COLO829 (cell line): ENCODE measurements at regions not wholly inside any gene's neighbourhood (a gene's known extent, or its start where the extent isn't known, plus 50 kb on each side); places are given as distances from the start of the nearest gene placed in this dataset.
"Not testable (repeated sequence)": the region's sequence is repeated elsewhere in the genome, so short reads cannot be mapped to it uniquely, and the experiment has no call there.

ENCODE experiments used
- DNase-seq: peaks from one replicate; pipeline ENCODE4 v3.0.0; 2012; ENCODE audit warnings: low spot score

GRCh38 chr3:59254433-59254832 is 204.6 kb upstream of the CFAP20DC start:
- DNase-seq: no peak

GRCh38 chr3:59253523-59253922 is 203.7 kb upstream of the CFAP20DC start:
- DNase-seq: no peak

- DNase-seq: peak; percentile 79
Observed at GRCh38 chr3:59251869-59252268, 202.0 kb upstream of the CFAP20DC start.

GRCh38 chr3:59250600-59250999 is 200.8 kb upstream of the CFAP20DC start:
- DNase-seq: no peak

- no peak for DNase-seq
Observed at GRCh38 chr3:59249698-59250361, 200.0 kb upstream of the CFAP20DC start.

GRCh38 chr3:59249004-59249403 is 199.2 kb upstream of the CFAP20DC start:
- peak; percentile 96 for DNase-seq

- DNase-seq: no peak
Observed at GRCh38 chr3:59247402-59247841, 197.6 kb upstream of the CFAP20DC start.

GRCh38 chr3:59246719-59247401 is 197.0 kb upstream of the CFAP20DC start:
- DNase-seq: no peak

GRCh38 chr3:59245859-59246501 is 196.2 kb upstream of the CFAP20DC start:
- peak; percentile 92 for DNase-seq

GRCh38 chr3:59245300-59245858 is 195.6 kb upstream of the CFAP20DC start:
- DNase-seq: peak; percentile 75

- DNase-seq: no peak
Observed at GRCh38 chr3:59244343-59244742, 194.5 kb upstream of the CFAP20DC start.

- no peak for DNase-seq
Observed at GRCh38 chr3:59243476-59243875, 193.7 kb upstream of the CFAP20DC start.

GRCh38 chr3:59240666-59241255 is 190.9 kb upstream of the CFAP20DC start:
- no peak for DNase-seq

GRCh38 chr3:59237121-59237520 is 187.3 kb upstream of the CFAP20DC start:
- DNase-seq: peak; percentile 16

GRCh38 chr3:59235634-59236012 is 185.8 kb upstream of the CFAP20DC start:
- no peak for DNase-seq

GRCh38 chr3:59234884-59235633 is 185.2 kb upstream of the CFAP20DC start:
- DNase-seq: no peak

- not testable (repeated sequence) for DNase-seq
Observed at GRCh38 chr3:59230379-59230778, 180.6 kb upstream of the CFAP20DC start.

GRCh38 chr3:59213860-59214259 is 164.0 kb upstream of the CFAP20DC start:
- no peak for DNase-seq

- peak; percentile 80 for DNase-seq
Observed at GRCh38 chr3:59212128-59212779, 162.4 kb upstream of the CFAP20DC start.

GRCh38 chr3:59210260-59210659 is 160.4 kb upstream of the CFAP20DC start:
- DNase-seq: no peak

- no peak for DNase-seq
Observed at GRCh38 chr3:59192473-59192872, 142.6 kb upstream of the CFAP20DC start.
